ENCODE measurements at regions not wholly inside any gene's neighbourhood (a gene's known extent, or its start where the extent isn't known, plus 50 kb on each side); places are given as distances from the start of the nearest gene placed in this dataset.

- no peak for TF ChIP-seq HNF4A (conservative IDR thresholded peaks at IDR 0.05)
- no peak for TF ChIP-seq ATF3 (IDR thresholded peaks at IDR 0.05)
- TF ChIP-seq EGR1 (IDR thresholded peaks at IDR 0.05; ENCODE audit: low read depth in 2 of 2) = no peak
- TF ChIP-seq GABPA (IDR thresholded peaks at IDR 0.05 in 1 of 2, conservative IDR thresholded peaks at IDR 0.05 in 1 of 2) = no peak
- TF ChIP-seq RAD21 (IDR thresholded peaks at IDR 0.05) = no peak
- TF ChIP-seq NR2F2 (IDR thresholded peaks at IDR 0.05) = no peak
- TF ChIP-seq TAF1 (conservative IDR thresholded peaks at IDR 0.05) = no peak
Measured at GRCh38 chr12:92072112-92072511, 73.5 kb downstream of the BTG1 start (continued).

GRCh38 chr12:92070864-92071445 is 74.7 kb downstream of the BTG1 start:
- Histone ChIP-seq H3K4me3 (ENCODE audit: low read depth in 1 of 3, low read length in 3 of 3) (peak overlapping the region in 2 of 3 donors; percentile 18 to 25), H3K27me3 (ENCODE audit: control insufficient read depth in 4 of 4, insufficient read depth in 4 of 4, low read length in 3 of 4) (no peaks in the 10 kb centered on the region), H3K9me3 (ENCODE audit: control insufficient read depth in 4 of 4, low read length in 3 of 4) (no peaks in the 10 kb centered on the region), H3K36me3 (ENCODE audit: control insufficient read depth in 4 of 4, insufficient read depth in 3 of 4, low read depth in 1 of 4, low read length in 3 of 4) (peaks cover 0 to 1% (median 0%) of the 10 kb centered on the region in 4 donors), H3K27ac (ENCODE audit: low read depth in 1 of 2, low read length in 2 of 2) (peak overlapping the region; percentile 85 to 94), H3K9ac (ENCODE audit: low read depth in 1 of 2, low read length in 2 of 2) (peak overlapping the region in 1 of 2 donors; percentile 72), H3K4me1 (ENCODE audit: control insufficient read depth in 4 of 4, insufficient read depth in 4 of 4, low read length in 3 of 4) (peaks cover 8 to 31% (median 20%) of the 10 kb centered on the region in 4 donors)
- DNase-seq (ENCODE audit: low spot score) = peak; percentile 39
- peak; percentile 93 to 94 for TF ChIP-seq RXRA (IDR thresholded peaks at IDR 0.05)
- TF ChIP-seq JUND (IDR thresholded peaks at IDR 0.05) = peak; percentile 86 to 89
- TF ChIP-seq NR2F2 (IDR thresholded peaks at IDR 0.05) = peak; percentile 67
- no peak for TF ChIP-seq CTCF (IDR thresholded peaks at IDR 0.05; ENCODE audit: low read depth, low read length, missing input control)
- peak; percentile 74 to 78 for TF ChIP-seq RAD21 (IDR thresholded peaks at IDR 0.05)
- peak; percentile 89 for TF ChIP-seq SP1 (IDR thresholded peaks at IDR 0.05)
- TF ChIP-seq REST (IDR thresholded peaks at IDR 0.05) = peak; percentile 87
- TF ChIP-seq HNF4G (IDR thresholded peaks at IDR 0.05) = peak; percentile 90
- TF ChIP-seq MAX (IDR thresholded peaks at IDR 0.05) = peak; percentile 67
- TF ChIP-seq GABPA (IDR thresholded peaks at IDR 0.05 in 1 of 2, conservative IDR thresholded peaks at IDR 0.05 in 1 of 2) = peak in 1 of 2 donors; percentile 28
- TF ChIP-seq YY1 (IDR thresholded peaks at IDR 0.05) = peak; percentile 85
- TF ChIP-seq HNF4A (conservative IDR thresholded peaks at IDR 0.05) = peak; percentile 94 to 95
- peak; percentile 70 for TF ChIP-seq ATF3 (IDR thresholded peaks at IDR 0.05)
- peak; percentile 75 for TF ChIP-seq ZBTB33 (IDR thresholded peaks at IDR 0.05)
- peak in 1 of 2 donors; percentile 76 for TF ChIP-seq EGR1 (IDR thresholded peaks at IDR 0.05; ENCODE audit: low read depth in 2 of 2)
- peak; percentile 57 for TF ChIP-seq TAF1 (conservative IDR thresholded peaks at IDR 0.05)
- TF ChIP-seq FOXA2 (IDR thresholded peaks at IDR 0.05) = peak; percentile 93
- TF ChIP-seq FOXA1 (IDR thresholded peaks at IDR 0.05) = peak; percentile 88
- 22% methylated on average over 6 of the region's 6 CpGs for WGBS

Data from liver (tissue), 8 donors.